Activated T-cell treated with anti-CD3 and anti-CD28 coated beads for 24 hours (primary cell): ENCODE measurements at regions not wholly inside any gene's neighbourhood (a gene's known extent, or its start where the extent isn't known, plus 50 kb on each side); places are given as distances from the start of the nearest gene placed in this dataset.

Experiments used
- DNase-seq: peaks from one replicate; pipeline ENCODE4 v3.0.0-alpha.2; 2020; ENCODE audit warnings: low read depth

- no peak for DNase-seq
Measured at GRCh38 chr3:59133311-59133710, 83.5 kb upstream of the CFAP20DC start.

DNA sequence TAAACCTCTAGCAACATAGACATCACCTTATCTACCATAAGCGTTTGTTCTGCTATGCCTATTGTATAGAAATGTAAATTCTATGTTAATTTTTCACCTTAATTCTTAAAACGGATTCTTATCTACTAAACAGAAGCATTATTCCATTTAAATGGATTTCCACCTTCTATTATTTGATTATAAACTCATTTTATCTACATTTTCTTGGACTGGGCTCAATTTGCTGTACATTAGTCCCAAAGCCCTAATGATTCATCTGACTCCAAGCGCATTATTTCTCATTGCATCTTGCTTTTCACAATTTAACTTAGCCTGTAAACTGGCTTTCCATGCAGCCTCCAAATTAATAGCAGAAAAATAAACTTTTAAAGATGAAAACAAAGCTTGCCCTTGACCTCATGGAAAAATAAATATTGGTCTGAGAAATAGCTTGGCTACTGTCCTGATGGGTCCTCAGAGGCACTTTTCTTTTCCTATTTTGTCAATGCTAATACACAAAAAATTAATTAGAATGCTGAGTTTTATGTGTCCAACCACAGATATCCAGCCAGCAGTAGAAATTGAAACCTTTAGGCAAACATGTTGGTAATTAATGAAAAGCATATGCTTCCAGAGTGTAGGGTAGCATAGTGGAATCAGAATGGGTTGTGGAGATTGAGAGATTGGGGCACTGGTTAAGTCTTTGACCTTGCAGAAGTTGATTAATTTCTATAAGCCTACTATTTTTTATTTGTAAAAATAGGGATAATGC lies 81.4 kb upstream of the CFAP20DC start:
- DNase-seq, result no peak

DNA sequence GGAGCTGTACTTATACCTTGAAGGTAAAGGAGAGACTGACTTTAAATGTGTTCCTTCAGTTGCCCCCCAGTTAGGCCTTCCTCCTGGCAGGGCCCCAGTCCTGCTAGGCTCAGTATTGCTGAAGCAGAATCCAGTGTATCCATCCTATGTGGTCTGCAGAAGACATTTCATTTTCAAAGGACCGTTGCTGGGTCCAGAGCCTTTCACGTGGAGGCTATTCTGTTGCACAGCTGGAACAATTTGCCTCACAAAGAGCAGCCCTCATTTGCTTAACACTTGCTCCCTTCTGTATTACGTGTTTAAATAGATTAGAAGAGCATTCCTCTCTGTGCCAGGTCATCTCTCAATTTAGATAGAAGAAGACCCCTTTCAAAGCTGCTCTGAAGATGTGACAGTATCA lies 78.9 kb upstream of the CFAP20DC start:
- DNase-seq, result no peak

DNA sequence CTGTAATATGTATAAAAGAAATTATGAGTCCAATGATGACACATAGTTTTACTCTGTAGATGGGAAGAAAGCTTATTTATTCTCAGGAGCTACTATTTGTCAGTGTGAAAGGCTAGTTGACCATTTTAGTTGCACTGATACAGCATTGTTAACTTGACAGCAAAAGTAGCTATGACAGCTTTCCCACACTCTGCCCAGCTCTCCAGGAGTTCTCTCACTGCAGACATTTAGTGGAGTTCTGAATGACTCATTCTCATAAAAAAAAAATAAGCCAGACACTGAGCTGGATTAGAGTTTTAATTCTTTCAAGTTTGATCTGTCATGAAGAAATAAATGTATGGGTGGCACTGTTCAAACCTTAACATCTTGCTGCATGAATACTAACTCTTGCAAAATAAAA lies 77.2 kb upstream of the CFAP20DC start:
- DNase-seq, result no peak

DNA sequence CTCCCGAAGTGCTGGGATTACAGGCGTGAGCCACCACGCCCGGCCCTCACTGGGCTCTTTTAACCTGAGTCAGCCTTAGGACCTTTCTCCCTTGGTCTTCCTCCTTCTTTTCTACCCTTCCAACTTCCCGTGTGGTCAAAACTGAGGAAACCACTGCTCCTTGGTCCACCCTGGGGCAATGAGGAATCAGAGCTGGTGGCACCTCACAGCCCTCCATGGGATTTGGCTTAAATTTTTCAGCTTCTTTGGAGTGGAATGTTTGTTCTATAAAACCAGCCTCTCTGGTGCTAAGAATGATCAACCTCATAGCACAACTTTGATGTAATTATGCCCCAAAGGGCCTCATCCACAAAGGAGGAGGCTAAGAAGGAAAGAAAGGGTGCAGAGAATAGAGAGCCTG lies 76.6 kb upstream of the CFAP20DC start:
- DNase-seq, result no peak

DNA sequence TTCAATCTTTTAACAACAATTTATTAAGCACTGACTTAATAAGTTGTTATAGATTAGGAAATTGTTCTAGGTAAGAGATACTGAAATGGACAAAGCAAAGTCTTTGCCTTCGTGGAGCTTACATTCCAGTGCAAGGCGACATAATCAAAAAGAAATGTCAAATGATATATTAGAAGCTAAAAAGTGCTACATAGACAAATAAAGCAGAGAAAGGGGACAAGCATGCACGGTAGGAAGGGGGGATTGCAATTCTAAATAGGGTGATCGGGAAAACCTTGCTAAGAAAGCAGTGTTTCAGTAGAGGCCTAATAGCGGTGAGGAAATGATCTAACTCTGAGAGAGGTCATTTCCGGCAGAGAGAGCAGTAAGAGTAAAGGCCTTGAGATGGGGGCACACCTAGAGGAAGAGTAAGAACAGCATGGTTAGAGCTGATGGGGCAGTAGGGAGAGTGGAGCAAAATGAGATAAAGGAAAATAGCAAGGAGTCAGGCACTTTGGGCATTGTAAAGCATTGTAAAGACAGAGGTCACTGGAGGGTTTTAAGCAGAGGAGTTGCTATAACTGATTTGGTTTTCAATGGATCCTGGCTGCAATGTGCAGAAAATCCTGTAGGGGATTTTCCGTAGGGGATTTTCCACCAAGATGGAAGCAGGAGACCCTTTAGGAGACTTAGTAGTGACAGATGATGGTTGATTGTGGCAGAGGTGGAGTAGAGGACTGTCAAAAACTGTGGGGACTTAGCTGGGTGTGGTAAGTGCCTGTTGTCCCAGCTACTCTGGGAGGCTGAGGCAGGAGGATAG lies 71.7 kb upstream of the CFAP20DC start:
- no peak for DNase-seq

DNA sequence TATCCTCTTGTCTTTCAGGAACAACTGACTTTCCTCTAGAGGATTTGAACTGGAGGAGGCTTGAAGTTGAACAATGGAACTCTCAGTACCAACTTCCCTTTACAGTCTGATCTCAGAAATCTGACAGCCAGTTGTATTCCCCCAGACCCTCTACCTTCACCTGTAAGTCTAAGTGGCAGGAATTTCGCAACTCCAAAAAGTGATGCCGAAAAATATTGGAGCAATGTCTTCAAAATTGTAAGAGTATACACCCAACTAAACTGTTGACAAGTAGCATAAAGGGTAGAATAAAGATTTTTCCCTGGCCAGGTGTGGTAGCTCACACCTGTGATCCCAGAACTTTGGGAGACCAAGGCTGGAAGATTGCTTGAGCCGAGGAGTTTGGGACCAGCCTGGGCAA lies 69.1 kb upstream of the CFAP20DC start:
- no peak for DNase-seq

- no peak for DNase-seq
Measured at GRCh38 chr3:59117396-59117795, 67.6 kb upstream of the CFAP20DC start.

DNA sequence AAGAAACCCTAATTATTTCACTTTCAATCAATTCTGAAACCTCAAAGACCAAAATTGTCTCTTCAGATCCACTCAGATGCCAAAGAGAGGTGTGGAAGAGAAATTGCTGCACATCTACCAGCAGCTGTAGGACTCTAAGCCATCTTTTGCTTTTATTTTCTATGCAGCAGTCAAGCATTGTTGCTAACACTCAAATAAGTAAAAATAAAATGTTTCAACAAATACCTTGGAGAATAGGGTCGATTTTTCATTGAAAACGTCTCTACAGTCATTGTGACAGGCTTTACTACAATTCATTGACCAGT lies 66.4 kb upstream of the CFAP20DC start:
- no peak for DNase-seq

- DNase-seq, result no peak
Measured at GRCh38 chr3:59115364-59116232, 65.8 kb upstream of the CFAP20DC start.

GRCh38 chr3:59107856-59108815 lies 58.3 kb upstream of the CFAP20DC start:
- no peak for DNase-seq

DNA sequence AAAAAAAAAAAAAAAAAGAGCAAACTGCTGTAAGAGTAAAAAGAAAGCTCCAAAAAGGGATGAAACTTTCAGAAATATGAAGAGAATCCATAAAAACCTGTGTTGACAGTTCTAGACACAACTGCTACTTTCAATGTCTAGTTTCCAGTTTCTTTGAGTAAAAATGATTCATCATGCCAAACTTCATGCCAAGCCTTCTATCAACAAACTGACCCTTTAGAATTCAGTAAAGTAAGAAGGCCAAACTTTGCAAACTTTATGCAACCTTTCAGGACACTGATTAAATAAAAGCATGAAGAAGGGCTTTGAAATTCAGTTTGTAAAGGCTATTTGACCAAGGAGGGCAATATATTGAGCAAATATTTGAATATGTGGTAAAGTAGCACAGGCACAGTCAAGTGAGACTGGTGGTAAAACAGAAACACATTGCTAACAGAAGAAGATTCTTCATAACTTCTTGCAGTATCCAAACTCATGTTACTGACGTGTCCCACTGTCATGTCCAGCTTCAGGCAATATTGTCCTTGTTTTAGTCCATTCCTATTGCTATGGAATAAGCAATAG lies 56.3 kb upstream of the CFAP20DC start:
- DNase-seq, result no peak

DNA sequence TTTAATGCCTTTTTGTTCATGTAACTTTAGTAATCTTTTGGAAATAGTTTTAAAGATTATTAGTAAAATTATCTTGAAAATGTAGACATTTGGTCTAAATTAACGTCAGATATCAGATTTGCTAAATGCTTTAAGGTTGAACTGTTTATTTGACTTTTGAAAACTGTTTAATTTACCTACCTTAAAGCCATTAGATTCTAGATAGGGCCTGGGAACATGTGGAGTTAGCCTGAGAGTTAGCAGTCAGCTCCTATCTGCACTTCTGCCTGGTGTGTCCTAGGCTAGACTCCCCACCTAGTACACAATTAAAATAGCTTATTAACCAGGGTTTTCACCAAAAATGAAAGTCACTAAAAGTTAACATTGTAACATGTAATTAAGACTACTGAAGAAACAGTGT lies 53.7 kb upstream of the CFAP20DC start:
- DNase-seq, result no peak

- DNase-seq, result no peak
Measured at GRCh38 chr3:59101231-59101736, 51.5 kb upstream of the CFAP20DC start.
